HG02759 (cell line): ENCODE measurements at regions not wholly inside any gene's neighbourhood (a gene's known extent, or its start where the extent isn't known, plus 50 kb on each side); places are given as distances from the start of the nearest gene placed in this dataset.

Experiments used
- ATAC-seq: cut with Tn5 transposase; IDR thresholded peaks from one replicate; pipeline ENCODE4 v1.9.1; 2021; ENCODE audit warnings: mild to moderate bottlenecking, moderate library complexity; ENCODE audit not compliant: unreplicated experiment

DNA sequence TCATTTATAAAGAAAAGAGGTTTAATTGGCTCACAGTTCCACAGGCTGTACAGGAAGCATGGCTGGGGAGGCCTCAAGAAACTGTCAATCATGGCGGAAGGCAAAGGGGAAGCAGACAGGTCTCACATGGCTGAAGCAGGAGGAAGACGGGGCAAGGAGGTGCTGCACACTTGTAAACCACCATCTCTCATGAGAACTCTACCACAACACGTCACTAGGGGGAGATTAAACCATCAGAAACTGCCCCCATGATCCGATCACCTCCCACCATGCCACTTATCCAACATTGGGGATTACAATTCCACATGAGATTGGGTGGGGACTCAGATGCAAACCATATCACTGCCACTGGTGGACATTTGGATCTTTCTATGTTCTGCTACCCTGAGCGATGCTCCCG lies 351.4 kb downstream of the NPHP4 start:
- no peak for ATAC-seq

DNA sequence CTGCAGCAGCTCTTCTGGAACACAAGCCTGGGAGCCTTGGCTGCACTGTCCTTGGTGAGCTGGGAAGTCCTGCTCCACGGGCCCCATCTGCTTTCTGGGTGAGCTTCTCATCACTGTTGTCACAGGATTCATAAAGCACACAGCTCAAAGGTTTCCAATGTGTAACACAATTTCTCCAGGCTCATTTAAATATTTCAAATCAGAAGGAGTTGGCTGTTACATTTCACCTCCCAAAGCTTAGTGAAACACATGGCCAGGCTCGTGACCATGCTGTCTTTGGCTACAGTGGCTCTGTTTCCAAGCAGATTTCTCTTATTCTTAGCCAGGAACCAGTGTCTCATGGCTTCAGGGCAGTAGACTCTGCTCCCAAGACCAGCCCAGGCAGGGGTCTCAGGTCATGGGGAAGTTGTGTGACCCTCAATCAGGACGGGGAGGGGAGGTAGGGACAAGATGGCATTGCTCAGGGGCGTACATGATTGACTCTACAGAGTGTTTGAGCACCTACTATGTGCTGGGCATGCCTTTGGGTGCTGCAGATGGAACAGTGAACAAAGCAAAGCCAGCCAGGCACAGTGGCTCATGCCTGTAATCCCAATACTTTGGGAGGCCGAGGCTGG lies 353.0 kb downstream of the NPHP4 start:
- no peak for ATAC-seq

DNA sequence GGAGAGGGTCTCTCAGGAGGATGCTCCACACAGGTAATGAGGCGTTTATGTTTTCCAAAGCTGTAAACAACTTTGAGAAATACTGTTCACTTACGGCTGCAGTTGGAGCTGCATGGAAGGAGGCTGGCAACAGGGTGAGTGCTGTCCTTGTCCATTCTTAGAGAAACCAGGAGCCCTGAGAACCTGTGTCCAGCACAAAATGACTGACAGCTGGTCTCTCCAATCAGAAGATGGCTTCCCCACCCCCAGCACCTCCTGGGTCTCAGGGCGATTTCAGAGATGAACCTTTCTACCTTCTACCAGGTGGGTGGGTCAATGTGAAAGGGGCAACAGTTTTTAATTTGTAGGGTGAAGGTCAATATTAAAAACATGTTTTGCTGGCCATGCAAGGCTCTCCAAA lies 353.6 kb downstream of the NPHP4 start:
- ATAC-seq, result no peak

DNA sequence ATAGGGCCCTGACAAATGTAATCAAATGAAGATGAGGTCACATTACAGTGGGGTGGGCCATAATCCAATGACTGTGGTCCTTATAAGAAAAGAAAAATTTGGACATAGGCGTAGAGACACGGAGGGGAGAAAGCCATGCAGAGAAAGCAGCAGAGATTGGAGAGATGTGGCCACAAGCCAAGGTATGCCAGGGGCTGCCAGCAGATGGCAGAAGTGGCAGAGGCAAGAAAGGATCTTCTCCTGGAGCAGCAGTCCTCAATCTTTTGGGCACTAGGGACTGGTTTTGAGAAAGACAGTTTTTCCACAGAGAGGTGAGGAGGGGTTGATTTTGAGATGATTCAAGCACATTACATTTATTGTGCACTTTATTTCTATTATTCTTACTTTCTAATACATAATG lies 355.1 kb downstream of the NPHP4 start:
- no peak for ATAC-seq

DNA sequence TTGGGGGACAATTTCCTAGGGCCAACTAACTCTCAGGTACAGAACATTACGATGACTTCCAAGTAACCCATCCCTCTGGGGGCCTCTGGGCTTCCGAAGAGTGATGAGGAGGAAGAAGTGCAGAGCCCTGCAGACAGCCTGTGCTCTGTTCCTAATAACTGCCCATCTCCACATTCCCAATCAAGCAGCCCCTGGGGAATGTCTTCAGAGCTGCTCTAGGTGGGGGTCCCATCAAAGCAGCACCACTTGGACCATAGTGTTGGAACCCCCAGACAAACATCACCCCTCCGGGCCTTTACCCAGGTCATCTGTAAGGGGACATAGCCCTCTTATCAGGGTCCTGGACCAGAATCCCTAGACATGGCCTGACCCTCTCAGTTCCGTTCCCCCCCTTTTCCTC lies 357.3 kb downstream of the NPHP4 start:
- no peak for ATAC-seq

DNA sequence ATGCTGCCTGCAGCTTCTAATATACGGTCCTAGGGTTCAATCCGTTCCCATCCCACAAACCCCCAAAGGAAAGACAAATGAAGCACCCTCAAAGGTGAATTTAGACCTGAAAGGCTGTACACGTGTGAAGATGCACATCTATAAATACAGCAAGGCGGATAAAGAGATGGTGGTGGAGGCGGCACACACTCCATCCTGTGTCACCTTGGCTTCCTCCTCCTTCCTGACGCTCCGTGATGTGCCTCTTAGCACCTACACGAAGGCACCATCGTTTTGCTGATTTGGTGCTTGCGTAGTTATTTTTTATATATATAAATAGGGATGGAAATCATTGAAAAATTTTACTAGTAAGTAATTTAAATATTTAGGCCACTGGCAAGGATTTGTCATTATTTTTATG lies 359.4 kb downstream of the NPHP4 start:
- ATAC-seq, result no peak

DNA sequence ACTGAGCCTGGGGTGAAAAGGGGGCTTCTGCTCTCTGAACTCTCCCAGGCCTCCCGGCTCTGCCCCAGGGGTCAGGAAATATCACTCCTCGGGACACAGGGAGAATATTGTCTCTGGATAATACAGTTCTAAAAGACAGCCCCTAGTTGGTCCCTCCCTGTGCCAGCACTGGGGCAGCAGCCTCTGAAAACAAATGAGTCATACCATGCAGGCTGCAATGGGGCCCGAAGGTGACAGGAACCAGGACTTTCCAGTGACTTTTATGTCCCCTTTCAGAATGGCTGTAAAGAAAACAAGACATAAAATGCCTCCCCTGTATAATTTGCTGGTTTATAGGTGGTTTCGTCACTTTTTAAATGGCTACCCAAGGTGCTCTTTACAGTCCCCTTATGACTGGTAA lies 360.0 kb downstream of the NPHP4 start:
- ATAC-seq, result no peak

DNA sequence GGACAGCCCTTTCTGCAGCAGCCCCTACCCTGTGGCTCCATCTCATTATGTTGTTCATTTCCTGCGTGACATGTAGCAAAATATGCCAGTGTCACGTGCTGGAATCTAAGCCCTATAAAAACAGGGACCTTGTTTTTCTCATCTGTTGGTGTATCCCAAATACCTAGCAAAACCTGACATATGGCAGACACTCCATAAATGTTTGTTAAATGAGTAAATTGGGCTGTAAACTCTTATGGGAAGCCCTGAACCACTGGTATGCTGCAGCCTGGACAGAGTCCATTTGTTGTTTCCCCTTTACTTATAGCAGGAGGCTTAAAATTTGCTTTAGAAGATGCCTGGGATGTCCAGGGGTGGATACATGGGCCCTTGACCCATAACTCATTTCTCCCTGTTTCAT lies 363.8 kb downstream of the NPHP4 start:
- no peak for ATAC-seq

DNA sequence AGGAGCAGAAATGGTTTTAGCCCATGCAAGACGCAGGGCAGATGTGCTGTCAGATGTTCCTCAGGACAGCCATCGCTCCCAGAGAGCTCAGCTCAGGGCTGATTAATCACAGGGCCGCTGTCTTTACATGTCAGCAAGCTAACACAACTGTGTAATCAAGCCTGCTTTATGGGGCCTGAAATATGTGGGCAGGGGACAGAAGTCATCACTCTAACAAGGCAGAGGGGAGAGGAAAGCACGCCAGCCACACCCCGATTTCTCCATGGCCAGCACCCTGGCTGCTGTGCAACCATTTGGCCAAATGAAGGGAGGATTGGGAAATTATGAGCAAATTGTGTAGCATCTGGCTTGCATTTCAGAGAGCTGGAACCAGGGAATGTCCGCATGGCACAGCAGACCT lies 368.8 kb downstream of the NPHP4 start:
- no peak for ATAC-seq

DNA sequence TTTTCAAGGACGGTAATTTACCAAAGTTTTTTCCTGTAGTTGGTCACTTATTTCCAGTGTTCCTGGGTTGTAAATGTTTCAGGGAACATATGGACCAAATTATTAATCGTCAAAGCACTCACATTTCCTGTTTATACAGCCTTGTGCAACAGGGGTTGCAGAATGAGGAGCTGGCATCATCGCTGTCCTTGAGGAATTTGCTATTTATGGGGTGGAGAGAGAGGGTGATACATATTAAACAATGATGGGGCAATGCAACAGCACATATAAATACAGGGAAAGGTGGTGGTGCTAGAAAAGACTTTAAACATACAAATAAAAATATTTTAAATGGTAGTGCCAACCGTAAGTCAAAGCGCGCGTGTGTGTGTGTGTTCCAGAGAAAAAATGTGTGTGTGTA lies 369.8 kb downstream of the NPHP4 start:
- ATAC-seq, result no peak

DNA sequence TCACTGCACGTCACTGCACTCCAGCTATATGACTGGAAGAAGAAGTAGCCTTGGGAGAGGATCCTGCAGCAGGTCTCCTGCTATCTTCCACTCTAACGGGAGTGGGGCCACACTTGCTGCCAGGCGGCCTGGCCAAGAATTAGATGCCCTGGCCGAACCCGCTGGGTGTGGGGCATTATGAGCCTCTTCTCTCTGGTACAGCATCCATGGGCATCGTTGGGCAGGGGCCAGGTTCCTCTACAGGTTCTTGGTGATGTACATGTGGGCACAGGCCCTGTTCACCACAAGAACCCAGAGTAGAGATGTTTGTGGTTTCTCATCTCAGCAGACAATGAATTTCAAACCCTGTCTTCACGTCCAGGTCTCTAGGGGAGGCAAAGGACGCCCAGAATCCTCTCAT lies 370.5 kb downstream of the NPHP4 start:
- ATAC-seq, result no peak

DNA sequence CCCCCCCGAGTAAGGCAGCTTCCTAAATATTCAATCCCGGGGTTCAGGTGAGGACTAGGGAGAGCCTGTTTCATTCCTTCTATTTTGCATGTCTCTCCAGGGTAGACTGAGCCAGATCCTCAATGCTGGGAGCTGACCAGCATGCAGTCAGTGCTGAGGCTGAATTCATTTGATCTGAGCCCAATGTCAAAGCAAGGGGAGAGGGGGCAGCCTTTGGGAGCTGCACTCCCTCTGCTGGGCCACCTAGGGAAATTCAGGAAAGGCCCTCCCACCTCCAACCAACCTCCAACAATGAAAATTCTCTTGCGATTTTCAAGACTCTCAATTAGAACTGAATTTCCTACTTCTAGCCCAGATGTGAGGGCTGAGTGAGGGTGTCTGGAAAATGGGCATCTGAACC lies 371.2 kb downstream of the NPHP4 start:
- no peak for ATAC-seq

DNA sequence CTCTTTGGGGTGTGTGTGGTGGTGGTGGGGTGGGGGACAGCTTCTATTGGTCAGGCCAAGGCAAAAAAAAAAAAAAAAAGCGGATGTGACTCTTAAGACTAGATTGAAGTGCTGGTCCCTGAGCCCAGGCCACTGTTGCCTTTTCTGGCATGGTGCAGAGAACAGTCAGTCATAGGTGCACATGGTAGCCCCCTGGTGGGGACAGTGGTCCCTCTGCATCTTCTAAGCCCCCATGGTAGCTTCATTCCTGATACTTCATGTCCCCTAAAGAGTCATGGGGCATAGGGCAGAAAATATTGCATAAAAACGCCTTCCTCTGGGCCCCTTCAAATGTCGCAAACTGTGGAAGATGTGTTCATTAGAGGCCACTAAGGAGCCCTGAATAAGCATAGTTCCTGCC lies 371.8 kb downstream of the NPHP4 start:
- no peak for ATAC-seq

DNA sequence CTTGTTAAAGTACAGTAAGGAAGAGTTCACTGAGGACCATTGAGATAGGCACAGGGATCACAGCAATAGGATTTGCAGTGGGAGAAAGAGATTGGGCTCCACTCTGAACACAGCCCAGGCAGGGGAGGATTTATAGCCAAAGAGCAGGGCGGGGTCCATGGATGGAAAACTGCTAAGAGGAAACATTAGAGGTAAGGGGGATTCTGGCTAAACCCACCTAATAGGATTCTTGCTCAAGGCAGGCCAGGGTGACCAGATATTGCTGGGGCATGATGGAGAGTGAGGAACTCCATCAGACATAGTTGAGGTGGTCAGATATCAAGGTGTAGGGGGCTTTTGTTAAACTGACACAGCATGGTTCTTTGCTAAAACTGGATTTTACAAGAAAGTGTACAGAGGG lies 372.8 kb downstream of the NPHP4 start:
- ATAC-seq, result no peak

DNA sequence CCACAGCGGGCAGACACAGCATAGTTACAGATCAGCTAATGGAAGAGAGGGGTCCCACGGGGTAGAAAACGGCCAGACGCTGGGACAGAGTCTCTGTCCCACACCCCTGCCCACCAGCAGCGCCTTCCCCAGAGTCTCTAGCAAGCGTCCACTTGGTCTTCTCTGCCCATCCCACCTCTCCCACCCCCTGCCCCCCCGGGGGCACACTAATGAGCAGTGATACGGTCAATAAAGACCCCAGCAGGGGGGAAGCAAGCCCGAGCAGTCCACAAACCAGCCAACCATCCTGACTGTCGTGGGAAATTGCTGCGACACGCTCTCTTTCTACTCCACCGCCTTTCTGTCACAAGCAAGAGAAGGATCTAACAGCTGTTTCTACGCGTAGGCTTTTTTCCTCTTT lies 374.7 kb downstream of the NPHP4 start:
- ATAC-seq, result no peak

DNA sequence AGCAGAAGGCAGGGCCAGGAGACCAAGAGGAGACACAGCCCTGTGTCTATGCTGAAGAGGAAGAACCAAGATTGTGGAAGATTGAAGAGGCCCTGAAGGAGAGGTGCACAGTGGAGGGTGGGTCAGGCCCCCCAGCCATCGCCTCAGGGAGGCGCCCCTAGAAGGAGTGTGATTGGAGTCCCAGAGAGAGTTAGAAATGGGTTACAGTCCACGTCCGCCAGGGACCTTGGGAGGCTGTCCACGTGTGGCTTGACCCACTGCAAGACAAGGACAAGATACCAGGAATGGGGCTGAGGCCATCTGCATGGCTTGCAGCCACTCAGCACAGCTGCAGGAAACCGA lies 375.1 kb downstream of the NPHP4 start:
- no peak for ATAC-seq

DNA sequence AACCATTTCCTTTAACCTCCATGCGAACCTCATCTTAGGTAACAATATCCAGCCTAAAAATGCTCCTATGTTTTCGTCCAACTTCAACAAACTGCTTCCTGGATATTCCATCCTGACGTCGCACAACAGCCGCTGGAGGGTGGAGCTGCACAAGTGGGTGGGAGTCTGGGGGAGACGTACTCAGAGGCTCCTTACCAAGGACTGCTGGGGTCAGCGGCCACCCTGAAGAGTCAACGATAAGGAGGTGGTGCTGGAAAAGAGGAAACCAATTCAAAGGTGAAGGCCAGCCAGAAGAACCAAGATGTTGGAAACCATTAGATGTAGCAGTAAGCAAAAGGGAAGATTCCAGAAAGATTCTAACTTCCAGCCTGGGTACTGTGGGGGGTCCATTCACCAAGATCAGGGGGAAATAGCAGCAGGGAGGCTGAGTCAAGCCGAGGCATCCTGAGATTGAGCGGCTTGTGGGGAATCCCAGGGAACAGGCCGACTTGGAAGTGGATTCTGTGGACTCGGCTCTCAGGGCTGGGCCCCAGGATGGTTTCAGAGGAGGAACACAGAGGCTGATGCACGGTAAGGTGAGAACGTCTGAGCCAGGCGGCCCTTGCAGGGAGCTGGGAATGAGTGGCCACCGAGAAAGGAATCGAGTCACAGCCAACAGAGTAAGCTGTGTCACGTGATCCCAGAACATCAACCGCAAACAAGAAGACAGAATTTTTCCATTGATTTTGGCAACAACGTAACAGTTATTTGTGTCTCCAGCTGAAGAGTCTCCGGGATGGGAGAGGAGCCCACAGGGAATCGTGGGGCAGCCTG lies 375.7 kb downstream of the NPHP4 start:
- no peak for ATAC-seq

DNA sequence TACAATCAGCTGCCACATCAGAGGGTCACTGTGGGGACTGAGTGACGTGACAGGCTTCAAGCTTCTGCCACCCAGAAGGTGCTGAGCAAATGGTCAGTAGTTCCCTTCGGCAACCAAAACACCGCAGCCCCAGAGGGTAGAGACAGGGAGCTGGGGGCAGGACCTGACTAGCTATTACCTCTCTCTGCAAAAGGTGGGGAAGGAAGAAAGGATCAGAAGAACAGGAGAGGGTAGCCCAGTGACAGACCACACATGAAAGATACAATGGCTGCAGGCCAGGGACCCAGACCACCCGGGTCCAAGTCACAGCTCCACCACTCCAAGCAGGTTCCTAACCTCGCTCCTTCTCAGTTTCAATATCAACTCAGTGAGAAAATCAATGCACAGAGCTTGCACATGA lies 377.1 kb downstream of the NPHP4 start:
- ATAC-seq, result no peak

DNA sequence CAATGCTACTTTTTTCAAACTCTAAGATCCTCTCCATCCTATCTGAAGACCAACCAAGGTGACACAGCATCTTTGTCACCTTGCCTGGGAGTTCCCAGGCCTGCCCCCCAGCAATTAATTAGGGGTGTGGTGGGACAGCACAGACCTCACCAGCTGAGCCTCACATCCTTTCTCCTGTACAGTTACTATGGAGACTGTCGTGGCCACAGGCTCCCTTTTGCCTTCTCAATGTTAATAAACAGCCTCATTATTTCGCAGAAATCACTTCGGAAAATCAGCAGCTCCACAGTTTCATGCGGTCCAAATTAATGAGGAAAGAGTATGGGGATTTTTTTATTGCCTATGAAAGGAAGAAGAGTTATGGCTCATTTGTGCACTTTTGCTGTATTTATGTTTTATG lies 378.3 kb downstream of the NPHP4 start:
- no peak for ATAC-seq

DNA sequence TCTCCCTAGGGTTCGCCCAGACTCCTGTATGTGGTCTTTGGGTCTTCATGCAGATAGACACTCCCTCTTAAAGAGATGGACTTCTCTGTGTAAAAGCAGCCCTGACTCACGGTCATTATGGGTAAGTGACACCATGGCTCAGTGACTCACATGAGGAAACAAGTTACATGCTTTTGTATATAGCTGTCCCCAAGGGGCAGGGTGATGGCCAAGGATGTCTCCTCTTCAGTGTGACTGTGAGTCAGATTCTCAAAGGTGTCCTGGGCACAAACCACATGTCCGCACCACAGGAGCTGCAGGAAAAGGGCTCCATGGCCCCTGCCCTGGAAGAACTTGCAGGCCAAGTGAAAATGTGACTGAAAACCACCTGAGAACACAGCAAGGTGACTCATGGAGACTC lies 380.4 kb downstream of the NPHP4 start:
- no peak for ATAC-seq

DNA sequence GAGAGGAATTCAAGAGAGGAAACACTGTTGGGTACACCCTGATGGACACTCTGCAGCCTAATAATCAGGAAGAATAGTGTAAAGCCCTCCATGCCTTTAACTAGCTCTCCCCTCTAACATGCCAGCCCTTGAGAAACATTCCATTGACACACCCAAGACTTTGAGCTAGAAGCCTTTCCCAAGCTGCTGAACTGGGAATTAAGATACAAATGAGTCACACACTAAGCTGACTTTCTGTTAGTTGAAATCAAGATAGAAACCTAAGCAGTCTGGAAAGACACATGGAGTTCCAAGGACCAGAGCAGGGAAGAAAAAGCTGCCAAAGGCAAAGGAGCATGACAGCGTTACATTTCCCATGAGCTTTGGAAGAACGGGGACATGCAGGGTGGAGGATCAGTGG lies 380.8 kb downstream of the NPHP4 start:
- ATAC-seq, result no peak

DNA sequence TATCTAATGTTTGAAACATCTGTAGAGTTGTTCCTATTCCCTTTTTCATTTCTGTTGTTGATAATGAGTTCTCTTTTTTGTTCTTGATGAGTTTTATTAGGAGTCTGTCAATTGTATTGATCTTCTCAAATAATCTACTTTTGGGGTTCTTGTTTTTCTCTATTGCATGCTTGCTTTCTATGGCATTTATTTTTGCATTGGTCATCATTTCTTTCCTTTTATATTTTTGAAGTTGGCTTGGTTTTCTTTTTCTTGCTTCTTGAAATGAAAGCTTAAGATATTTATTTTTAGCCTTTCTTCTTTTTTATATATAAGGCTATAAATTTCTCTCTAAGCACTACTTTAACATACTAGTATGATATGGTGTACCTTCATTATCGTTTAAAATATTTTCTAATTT lies 381.8 kb downstream of the NPHP4 start:
- ATAC-seq, result no peak
